IMR-90 (cell line): ENCODE measurements at regions not wholly inside any gene's neighbourhood (a gene's known extent, or its start where the extent isn't known, plus 50 kb on each side); places are given as distances from the start of the nearest gene placed in this dataset.

Experiments
- CHD1 ChIP-seq: IDR thresholded peaks from 2 replicates; pipeline ENCODE4 v1.6.1; 2012; ENCODE audit warnings: low read depth, low read length, improper control_type of control experiment
- CTCF ChIP-seq: conservative IDR thresholded peaks from 2 replicates; pipeline ENCODE4 v1.5.1; 2012; ENCODE audit warnings: mild to moderate bottlenecking, low read depth, low read length, improper control_type of control experiment
- POLR2A ChIP-seq: IDR thresholded peaks from 2 replicates; pipeline ENCODE4 v1.6.1; 2012; ENCODE audit warnings: mild to moderate bottlenecking, low read depth, low read length

- TF ChIP-seq CTCF: no peak
- no peak for TF ChIP-seq POLR2A
- no peak for TF ChIP-seq CHD1
Measured at GRCh38 chr2:38474021-38474456, 97.0 kb upstream of the ATL2 start.
